ENCODE measurements at regions not wholly inside any gene's neighbourhood (a gene's known extent, or its start where the extent isn't known, plus 50 kb on each side); places are given as distances from the start of the nearest gene placed in this dataset.
"Not testable (repeated sequence)": the region's sequence is repeated elsewhere in the genome, so short reads cannot be mapped to it uniquely, and the experiment has no call there.

DNA sequence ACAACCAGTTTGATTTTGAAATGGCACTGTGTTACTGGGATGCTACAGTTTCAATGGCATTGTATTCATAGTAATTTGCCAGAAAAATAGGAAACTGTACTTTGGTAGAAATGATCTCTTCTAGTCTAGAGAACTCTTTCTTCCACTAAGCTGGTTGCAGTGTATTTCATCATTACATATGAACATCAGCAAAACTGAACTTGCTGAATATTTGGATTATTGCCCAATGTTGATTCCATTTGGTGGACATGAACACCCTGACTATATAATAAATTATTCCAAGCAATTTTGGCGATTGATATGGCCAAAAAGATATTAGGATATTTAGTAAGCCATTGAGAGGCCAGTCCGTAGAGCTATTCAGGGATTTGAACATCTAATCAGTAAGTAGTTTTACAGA is 191.8 kb upstream of the CXorf66 start:
- Histone ChIP-seq H3K9me3 (peaks cover 0 to 5% (median 0%) of the 10 kb centered on the region in 4 donors), H3K27ac (no peak overlapping the region), H3K4me3 (no peak overlapping the region), H3K36me3 (no peaks in the 10 kb centered on the region), H3K27me3 (no peaks in the 10 kb centered on the region), H3K4me1 (no peaks in the 10 kb centered on the region)
- 51 to 57% methylated on average over 2 of the region's 2 CpGs for WGBS, 2 donors
- DNase-seq (ENCODE audit: low spot score in 2 of 2), result no peak
- TF ChIP-seq, protein P1, sequence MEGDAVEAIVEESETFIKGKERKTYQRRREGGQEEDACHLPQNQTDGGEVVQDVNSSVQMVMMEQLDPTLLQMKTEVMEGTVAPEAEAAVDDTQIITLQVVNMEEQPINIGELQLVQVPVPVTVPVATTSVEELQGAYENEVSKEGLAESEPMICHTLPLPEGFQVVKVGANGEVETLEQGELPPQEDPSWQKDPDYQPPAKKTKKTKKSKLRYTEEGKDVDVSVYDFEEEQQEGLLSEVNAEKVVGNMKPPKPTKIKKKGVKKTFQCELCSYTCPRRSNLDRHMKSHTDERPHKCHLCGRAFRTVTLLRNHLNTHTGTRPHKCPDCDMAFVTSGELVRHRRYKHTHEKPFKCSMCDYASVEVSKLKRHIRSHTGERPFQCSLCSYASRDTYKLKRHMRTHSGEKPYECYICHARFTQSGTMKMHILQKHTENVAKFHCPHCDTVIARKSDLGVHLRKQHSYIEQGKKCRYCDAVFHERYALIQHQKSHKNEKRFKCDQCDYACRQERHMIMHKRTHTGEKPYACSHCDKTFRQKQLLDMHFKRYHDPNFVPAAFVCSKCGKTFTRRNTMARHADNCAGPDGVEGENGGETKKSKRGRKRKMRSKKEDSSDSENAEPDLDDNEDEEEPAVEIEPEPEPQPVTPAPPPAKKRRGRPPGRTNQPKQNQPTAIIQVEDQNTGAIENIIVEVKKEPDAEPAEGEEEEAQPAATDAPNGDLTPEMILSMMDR (IDR thresholded peaks at IDR 0.05), result no peak
- TF ChIP-seq EP300 (IDR thresholded peaks at IDR 0.05) (no peak), POLR2A (IDR thresholded peaks at IDR 0.05) (no peak)

DNA sequence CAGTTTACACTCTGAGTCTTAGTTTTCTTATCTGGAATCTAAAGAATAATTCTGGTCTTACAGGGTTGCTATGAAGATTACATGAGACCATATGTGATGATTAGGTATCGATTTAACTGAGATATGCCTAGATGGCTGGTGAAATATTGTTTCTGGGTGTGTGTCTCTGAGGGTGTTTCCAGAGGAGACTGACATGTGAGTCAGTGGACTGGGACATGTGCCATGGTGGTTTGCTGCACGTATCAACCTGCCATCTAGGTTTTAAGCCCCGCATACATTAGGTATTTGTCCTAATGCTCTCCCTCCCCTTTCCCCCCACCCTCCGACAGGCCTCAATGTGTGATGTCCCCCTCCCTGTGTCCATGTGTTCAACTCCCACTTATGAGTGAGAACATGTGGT is 186.0 kb upstream of the CXorf66 start:
- no peak overlapping the region for H3K4me3 ChIP-seq
- no peaks in the 10 kb centered on the region for H3K36me3 ChIP-seq
- H3K4me1 ChIP-seq, result no peaks in the 10 kb centered on the region
- no peak for TF ChIP-seq POLR2A (IDR thresholded peaks at IDR 0.05)
- no peak overlapping the region for H3K27ac ChIP-seq
- no peaks in the 10 kb centered on the region for H3K27me3 ChIP-seq
- WGBS, 2 donors, result 79 to 86% methylated on average over 4 of the region's 4 CpGs
- peaks cover 0 to 5% (median 0%) of the 10 kb centered on the region in 4 donors for H3K9me3 ChIP-seq
- DNase-seq (ENCODE audit: low spot score in 2 of 2), result no peak

DNA sequence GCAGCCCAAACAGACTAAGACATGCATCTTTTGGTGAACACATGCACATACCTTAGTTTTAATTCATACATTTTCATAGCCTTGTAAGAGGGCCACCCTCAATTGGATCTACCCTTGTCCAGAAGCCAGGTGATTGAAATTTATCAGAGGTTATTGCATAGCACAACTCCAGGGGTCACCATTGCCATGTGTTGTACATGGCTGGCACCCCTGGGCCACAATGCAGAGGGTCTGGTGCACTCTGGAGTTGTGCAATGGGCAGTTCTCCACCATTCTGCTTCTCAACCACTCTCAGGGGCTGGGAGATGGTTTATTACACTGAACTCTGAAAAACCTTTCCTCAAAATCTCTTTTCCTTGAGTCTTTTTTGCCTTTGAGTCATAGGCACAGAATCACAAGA is 184.4 kb upstream of the CXorf66 start:
- Histone ChIP-seq H3K36me3 (no peaks in the 10 kb centered on the region), H3K4me3 (no peak overlapping the region), H3K27ac (no peak overlapping the region), H3K9me3 (no peaks in the 10 kb centered on the region), H3K27me3 (no peaks in the 10 kb centered on the region), H3K4me1 (no peaks in the 10 kb centered on the region)
- no peak for TF ChIP-seq POLR2A (IDR thresholded peaks at IDR 0.05)
- TF ChIP-seq EP300 (IDR thresholded peaks at IDR 0.05), result no peak
- TF ChIP-seq, protein P1 (IDR thresholded peaks at IDR 0.05), result no peak
- DNase-seq (ENCODE audit: low spot score in 2 of 2), result no peak

DNA sequence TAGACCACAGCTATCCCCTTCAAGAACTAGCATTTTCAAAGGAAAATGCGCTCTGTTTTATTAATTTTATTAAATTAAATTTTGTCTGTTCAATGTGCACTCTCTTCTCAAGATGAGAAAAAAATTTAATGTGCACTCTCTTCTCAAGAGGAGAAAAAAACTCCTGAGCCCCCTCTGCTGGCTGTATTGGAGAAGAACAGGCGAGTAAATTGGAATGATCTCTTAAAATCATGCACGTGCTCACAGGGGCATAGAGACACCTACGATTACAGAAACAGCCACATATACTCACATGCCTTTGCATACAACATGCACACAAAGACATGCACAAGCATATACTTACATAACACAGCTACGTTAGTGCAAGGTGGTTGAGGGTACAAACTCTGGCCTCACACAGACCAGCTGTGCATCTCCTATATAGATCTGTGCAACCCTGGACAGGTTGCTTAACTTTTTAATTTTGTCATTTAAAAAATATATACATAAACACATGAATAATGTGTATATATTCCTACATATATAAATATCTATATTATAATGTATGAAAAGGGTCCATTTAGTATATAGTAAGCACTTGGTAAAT is 176.2 kb upstream of the CXorf66 start:
- TF ChIP-seq POLR2A (IDR thresholded peaks at IDR 0.05) (no peak), EP300 (IDR thresholded peaks at IDR 0.05) (no peak)
- TF ChIP-seq, protein P1 (IDR thresholded peaks at IDR 0.05), result peak; percentile 44 to 68 (median 56)
- Histone ChIP-seq H3K36me3 (no peaks in the 10 kb centered on the region), H3K9me3 (no peaks in the 10 kb centered on the region), H3K4me3 (no peak overlapping the region), H3K27me3 (peaks cover 0 to 11% of the 10 kb centered on the region in 2 donors), H3K27ac (no peak overlapping the region), H3K4me1 (no peaks in the 10 kb centered on the region)
- DNase-seq (ENCODE audit: low spot score in 2 of 2), result peak in 1 of 2 donors; percentile 14
- WGBS, 2 donors, result 2 to 4% methylated on average over 5 of the region's 5 CpGs

DNA sequence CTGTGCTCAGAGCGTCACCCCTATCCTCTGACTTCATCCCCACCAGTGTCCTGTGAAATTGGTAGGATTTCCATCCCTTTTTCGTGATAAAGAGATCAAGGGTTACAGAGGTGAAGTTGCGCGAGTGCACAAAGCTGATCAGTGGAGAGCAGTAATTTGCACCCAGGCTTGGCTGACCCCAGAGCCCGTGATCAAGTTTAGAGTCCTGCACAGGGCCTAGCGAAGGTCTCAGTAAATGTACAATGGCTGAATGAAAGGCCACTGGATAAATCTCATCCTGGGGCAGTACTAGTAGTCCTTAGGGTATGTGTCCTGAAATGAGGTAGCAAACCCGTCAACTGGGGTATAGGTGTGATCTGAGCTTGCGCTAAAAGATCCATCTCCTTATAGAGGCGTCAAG is 173.2 kb upstream of the CXorf66 start:
- DNase-seq (ENCODE audit: low spot score in 2 of 2); H3K4me1 ChIP-seq; H3K9me3 ChIP-seq; H3K27ac ChIP-seq; H3K4me3 ChIP-seq; H3K36me3 ChIP-seq: not testable (repeated sequence)
- H3K27me3 ChIP-seq, result peaks cover 0 to 15% of the 10 kb centered on the region in 2 donors
- 87 to 96% methylated on average over 9 of the region's 9 CpGs for WGBS, 2 donors

DNA sequence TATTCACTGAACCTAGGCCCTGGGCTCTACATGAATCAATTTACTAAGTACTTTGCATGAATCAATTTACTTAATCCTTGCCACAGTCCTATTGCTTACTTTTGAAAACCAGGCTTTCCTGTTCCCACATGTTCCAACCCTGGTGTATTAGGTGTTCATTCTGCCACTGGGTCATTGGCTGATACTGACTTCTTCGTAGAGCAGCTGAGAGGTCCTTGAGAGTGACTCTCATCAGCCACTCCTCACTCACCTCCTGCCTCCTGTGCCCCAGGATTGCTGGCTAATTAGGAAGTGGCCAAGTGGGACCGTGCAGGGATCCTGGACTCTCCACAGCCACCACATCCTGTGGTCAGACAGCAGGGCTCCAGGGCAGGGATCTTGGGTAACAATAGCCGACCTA is 172.7 kb upstream of the CXorf66 start:
- 83 to 100% methylated on average over 1 of the region's 3 CpGs for WGBS, 2 donors
- H3K27me3 ChIP-seq, result peaks cover 0 to 15% of the 10 kb centered on the region in 2 donors
- H3K27ac ChIP-seq; H3K36me3 ChIP-seq; H3K4me3 ChIP-seq; DNase-seq (ENCODE audit: low spot score in 2 of 2); H3K4me1 ChIP-seq; H3K9me3 ChIP-seq: not testable (repeated sequence)

DNA sequence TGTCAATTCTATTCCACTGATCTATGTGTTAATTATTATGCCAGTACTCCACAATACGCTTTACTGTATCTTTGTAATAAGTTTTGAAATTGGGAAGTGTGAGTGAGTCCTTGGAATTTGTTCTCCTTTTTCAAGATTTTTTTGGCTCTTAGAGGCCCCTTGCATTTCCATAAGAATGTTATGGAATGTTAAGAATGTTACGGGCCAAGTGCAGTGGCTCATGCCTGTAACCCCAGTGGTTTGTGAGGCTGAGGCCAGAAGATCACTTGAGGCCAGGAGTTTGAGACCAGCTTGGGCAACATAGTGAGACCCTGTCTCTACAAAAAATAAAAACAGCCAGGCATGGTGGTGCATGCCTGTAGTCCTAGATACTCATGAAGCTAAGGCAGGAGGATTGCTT is 167.6 kb upstream of the CXorf66 start:
- DNase-seq (ENCODE audit: low spot score in 2 of 2), result no peak
- H3K36me3 ChIP-seq, result no peaks in the 10 kb centered on the region
- no peaks in the 10 kb centered on the region for H3K4me1 ChIP-seq
- TF ChIP-seq EP300 (IDR thresholded peaks at IDR 0.05), result no peak
- TF ChIP-seq, protein P1 (IDR thresholded peaks at IDR 0.05), result no peak
- TF ChIP-seq POLR2A (IDR thresholded peaks at IDR 0.05), result no peak
- no peak overlapping the region for H3K27ac ChIP-seq
- H3K27me3 ChIP-seq, result peaks cover 0 to 5% of the 10 kb centered on the region in 2 donors
- WGBS, 2 donors, result 34 to 59% methylated on average over 2 of the region's 2 CpGs
- H3K4me3 ChIP-seq, result no peak overlapping the region
- H3K9me3 ChIP-seq, result no peaks in the 10 kb centered on the region
